A673 (cell line): ENCODE measurements at regions not wholly inside any gene's neighbourhood (a gene's known extent, or its start where the extent isn't known, plus 50 kb on each side); places are given as distances from the start of the nearest gene placed in this dataset.

Experiments used
- BruUV-seq: library from RNA; stranded (reverse); fragments of 400-500 nt; replicated peaks from 2 replicates; lab custom pipeline; 2021; lab: Mats Ljungman, UMichigan
- CTCF ChIA-PET: fragments of 300-600 bp; sonication (Branson Sonifier 250); formaldehyde crosslinking; loops from one replicate; lab custom pipeline; 2022; ENCODE audit warnings: antibody characterized with exemption; lab: Charles Lee
- POLR2A ChIA-PET: fragments of 300-600 bp; sonication (Branson Sonifier 250); formaldehyde crosslinking; loops from one replicate; lab custom pipeline; 2022; ENCODE audit warnings: antibody characterized with exemption; ENCODE audit not compliant: low non-redundant PET; lab: Charles Lee
- DNase-seq: peaks from one replicate; pipeline ENCODE4 v3.0.0-alpha.2; 2015; ENCODE audit warnings: low spot score
- H3K27ac ChIP-seq: fragments of 200-600 bp; sonication (generic); 2 replicates; pipeline ENCODE4 v1.5.1; 2016; ENCODE audit warnings: mixed run types, low read depth, mild to moderate bottlenecking, mixed read lengths, antibody characterized with exemption, low read length; ENCODE audit not compliant: poor library complexity, severe bottlenecking
- H3K27me3 ChIP-seq: fragments of 200-600 bp; sonication (generic); replicated peaks from 2 replicates; pipeline ENCODE4 v1.6.1; 2017; ENCODE audit warnings: mixed run types, low read depth, mild to moderate bottlenecking, mixed read lengths, antibody characterized with exemption, low read length; ENCODE audit not compliant: insufficient read depth, poor library complexity
- H3K36me3 ChIP-seq: fragments of 200-600 bp; sonication (generic); 2 replicates; pipeline ENCODE4 v1.6.1; 2016; ENCODE audit warnings: mixed run types, mild to moderate bottlenecking, mixed read lengths, antibody characterized with exemption, low read length; ENCODE audit not compliant: insufficient read depth, poor library complexity, severe bottlenecking
- H3K4me1 ChIP-seq: fragments of 200-600 bp; sonication (generic); 2 replicates; pipeline ENCODE4 v1.6.1; 2017; ENCODE audit warnings: mixed run types, mild to moderate bottlenecking, mixed read lengths, antibody characterized with exemption, low read length; ENCODE audit not compliant: insufficient read depth, poor library complexity, severe bottlenecking
- H3K4me3 ChIP-seq: fragments of 200-600 bp; sonication (generic); 2 replicates; pipeline ENCODE4 v1.5.1; 2016; ENCODE audit warnings: low read depth, mixed run types, mild to moderate bottlenecking, mixed read lengths, low read length; ENCODE audit not compliant: poor library complexity, severe bottlenecking
- H3K9me3 ChIP-seq: fragments of 200-600 bp; sonication (generic); 2 replicates; pipeline ENCODE4 v1.6.1; 2016; ENCODE audit warnings: mixed run types, low read depth, mild to moderate bottlenecking, mixed read lengths, antibody characterized with exemption, low read length; ENCODE audit not compliant: poor library complexity, severe bottlenecking
- CTCF ChIP-seq: fragments of 300-800, 200-600 bp; sonication (generic); conservative IDR thresholded peaks from 2 replicates; pipeline ENCODE4 v1.5.1; 2017; ENCODE audit warnings: low read depth, mild to moderate bottlenecking, antibody characterized with exemption, low read length, moderate library complexity, mixed read lengths
- EZH2 ChIP-seq: fragments of 200-600 bp; sonication (generic); IDR thresholded peaks from 2 replicates; pipeline ENCODE4 v1.6.1; 2017; ENCODE audit warnings: borderline replicate concordance, low read depth, mild to moderate bottlenecking, mixed read lengths, antibody characterized with exemption, low read length; ENCODE audit not compliant: poor library complexity, severe bottlenecking
- intact Hi-C: fragments of 100-400 bp; cut with micrococcal nuclease; formaldehyde crosslinking; loops from one replicate; pipeline ENCODE4 v1.10.0; 2022; ENCODE audit not compliant: unreplicated experiment

- CTCF ChIA-PET: no interaction called here
- BruUV-seq: no TSS peak
- H3K9me3 ChIP-seq: no peaks in the 10 kb centered on the region
- H3K4me3 ChIP-seq: no peak overlapping the region
- no peaks in the 10 kb centered on the region for H3K27me3 ChIP-seq
- POLR2A ChIA-PET: no interaction called here
- no peak for DNase-seq
- no peak for TF ChIP-seq EZH2
- TF ChIP-seq CTCF: no peak
- no peaks in the 10 kb centered on the region for H3K36me3 ChIP-seq
- intact Hi-C loops: no loop called here
- peaks cover 6% of the 10 kb centered on the region for H3K4me1 ChIP-seq
- H3K27ac ChIP-seq: no peak overlapping the region
Measured at GRCh38 chr13:77456271-77456670, 79.2 kb upstream of the SCEL start.

GRCh38 chr13:77449265-77449664 lies 86.2 kb upstream of the SCEL start:
- DNase-seq: no peak
- no peak overlapping the region for H3K4me3 ChIP-seq
- POLR2A ChIA-PET: no interaction called here
- CTCF ChIA-PET: no interaction called here
- no peaks in the 10 kb centered on the region for H3K27me3 ChIP-seq
- no peak overlapping the region for H3K27ac ChIP-seq
- no peaks in the 10 kb centered on the region for H3K36me3 ChIP-seq
- BruUV-seq: no TSS peak
- peaks cover 4% of the 10 kb centered on the region for H3K4me1 ChIP-seq
- intact Hi-C loops: no loop called here
- no peak for TF ChIP-seq CTCF
- TF ChIP-seq EZH2: no peak
- no peaks in the 10 kb centered on the region for H3K9me3 ChIP-seq

GRCh38 chr13:77448689-77449088 lies 86.8 kb upstream of the SCEL start:
- H3K36me3 ChIP-seq: no peaks in the 10 kb centered on the region
- H3K4me3 ChIP-seq: no peak overlapping the region
- no peaks in the 10 kb centered on the region for H3K9me3 ChIP-seq
- H3K4me1 ChIP-seq: peaks cover 4% of the 10 kb centered on the region
- TF ChIP-seq EZH2: no peak
- TF ChIP-seq CTCF: no peak
- no peak for DNase-seq
- peaks cover 4% of the 10 kb centered on the region for H3K27me3 ChIP-seq
- no peak overlapping the region for H3K27ac ChIP-seq
- ChIA-PET POLR2A (no interaction called here), CTCF (no interaction called here)
- BruUV-seq: no TSS peak
- intact Hi-C loops: no loop called here
